Liver (tissue), 8 donors: ENCODE measurements at regions not wholly inside any gene's neighbourhood (a gene's known extent, or its start where the extent isn't known, plus 50 kb on each side); places are given as distances from the start of the nearest gene placed in this dataset.

Experiments
- DNase-seq: peaks from one replicate; pipeline ENCODE4 v3.0.0-alpha.2; 2017; ENCODE audit warnings: low spot score
- H3K27ac ChIP-seq, 2 donors: one replicate each; pipeline ENCODE4 v1.7.0; 2013; ENCODE audit warnings: inconsistent platforms in 2 of 2, low read length in 2 of 2, control low read depth in 1 of 2, low read depth in 1 of 2, mild to moderate bottlenecking in 1 of 2
- H3K27me3 ChIP-seq, 4 donors: one replicate each; pipeline versions ENCODE4 v1.6.1 to v1.7.0; 2013; ENCODE audit warnings: low read length in 3 of 4, inconsistent platforms in 1 of 4, mild to moderate bottlenecking in 1 of 4, moderate library complexity in 1 of 4; ENCODE audit not compliant: control insufficient read depth in 4 of 4, insufficient read depth in 4 of 4
- H3K36me3 ChIP-seq, 4 donors: one replicate each; pipeline versions ENCODE4 v1.6.1 to v1.7.0; 2013; ENCODE audit warnings: low read length in 3 of 4, mild to moderate bottlenecking in 3 of 4, low read depth in 1 of 4, moderate library complexity in 1 of 4; ENCODE audit not compliant: control insufficient read depth in 4 of 4, insufficient read depth in 3 of 4
- H3K4me1 ChIP-seq, 4 donors: one replicate each; pipeline versions ENCODE4 v1.6.1 to v1.7.0; 2013; ENCODE audit warnings: low read length in 3 of 4, mild to moderate bottlenecking in 3 of 4, moderate library complexity in 1 of 4; ENCODE audit not compliant: control insufficient read depth in 4 of 4, insufficient read depth in 4 of 4
- H3K4me3 ChIP-seq, 3 donors: one replicate each; pipeline versions ENCODE4 v1.6.1 to v1.7.0; 2013; ENCODE audit warnings: low read length in 3 of 3, control low read depth in 1 of 3, low read depth in 1 of 3, mild to moderate bottlenecking in 1 of 3
- H3K9ac ChIP-seq, 2 donors: one replicate each; pipeline ENCODE4 v1.7.0; 2013; ENCODE audit warnings: low read length in 2 of 2, mild to moderate bottlenecking in 2 of 2, moderate library complexity in 2 of 2, control low read depth in 1 of 2, low read depth in 1 of 2
- H3K9me3 ChIP-seq, 4 donors: one replicate each; pipeline versions ENCODE4 v1.6.1 to v1.7.0; 2013; ENCODE audit warnings: low read length in 3 of 4; ENCODE audit not compliant: control insufficient read depth in 4 of 4
- ATF3 ChIP-seq: IDR thresholded peaks from 2 replicates; pipeline ENCODE4 v1.6.1; 2016; ENCODE audit warnings: antibody characterized with exemption
- CTCF ChIP-seq: fragments of 150-350 bp; IDR thresholded peaks from 2 replicates; pipeline ENCODE4 v1.5.1; 2017; ENCODE audit warnings: improper control_type of control experiment, low read depth, low read length; ENCODE audit not compliant: missing input control
- EGR1 ChIP-seq, 2 donors: IDR thresholded peaks; 2 replicates each; pipeline ENCODE4 v1.6.1; 2016 to 2018; ENCODE audit warnings: antibody characterized with exemption in 2 of 2, low read depth in 2 of 2
- FOXA1 ChIP-seq: IDR thresholded peaks from 2 replicates; pipeline ENCODE4 v1.6.1; 2016; ENCODE audit warnings: antibody characterized with exemption
- FOXA2 ChIP-seq: IDR thresholded peaks from 2 replicates; pipeline ENCODE4 v1.6.1; 2016; ENCODE audit warnings: antibody characterized with exemption
- GABPA ChIP-seq, 2 donors: IDR thresholded peaks in 1 of 2; conservative IDR thresholded peaks in 1 of 2; 2 replicates each; pipeline ENCODE4 v1.6.1; 2016; ENCODE audit warnings: antibody characterized with exemption in 2 of 2, mild to moderate bottlenecking in 1 of 2, moderate library complexity in 1 of 2
- HNF4A ChIP-seq, 2 donors: conservative IDR thresholded peaks; 2 replicates each; pipeline ENCODE4 v1.6.1; 2016; ENCODE audit warnings: antibody characterized with exemption in 2 of 2, mild to moderate bottlenecking in 2 of 2
- HNF4G ChIP-seq: IDR thresholded peaks from 2 replicates; pipeline ENCODE4 v1.6.1; 2016; ENCODE audit warnings: antibody characterized with exemption
- JUND ChIP-seq, 2 donors: IDR thresholded peaks; 2 replicates each; pipeline ENCODE4 v1.6.1; 2016; ENCODE audit warnings: antibody characterized with exemption in 2 of 2
- MAX ChIP-seq: IDR thresholded peaks from 2 replicates; pipeline ENCODE4 v1.6.1; 2016; ENCODE audit warnings: antibody characterized with exemption
- NR2F2 ChIP-seq: IDR thresholded peaks from 2 replicates; pipeline ENCODE4 v1.6.1; 2016; ENCODE audit warnings: antibody characterized with exemption
- REST ChIP-seq: IDR thresholded peaks from 2 replicates; pipeline ENCODE4 v1.6.1; 2016; ENCODE audit warnings: antibody characterized with exemption, mild to moderate bottlenecking
- RXRA ChIP-seq, 2 donors: IDR thresholded peaks; 2 replicates each; pipeline ENCODE4 v1.6.1; 2017 to 2018; ENCODE audit warnings: antibody characterized with exemption in 2 of 2, mild to moderate bottlenecking in 1 of 2
- SP1 ChIP-seq: IDR thresholded peaks from 2 replicates; pipeline ENCODE4 v1.6.1; 2018; ENCODE audit warnings: antibody characterized with exemption, mild to moderate bottlenecking
- TAF1 ChIP-seq: conservative IDR thresholded peaks from 2 replicates; pipeline ENCODE4 v1.6.1; 2016; ENCODE audit warnings: antibody characterized with exemption, mild to moderate bottlenecking
- YY1 ChIP-seq: IDR thresholded peaks from 2 replicates; pipeline ENCODE4 v1.6.1; 2016; ENCODE audit warnings: antibody characterized with exemption, mild to moderate bottlenecking
- ZBTB33 ChIP-seq: IDR thresholded peaks from 2 replicates; pipeline ENCODE4 v1.6.1; 2016; ENCODE audit warnings: antibody characterized with exemption
- WGBS: extraction: QIAGEN DNeasy Blood & Tissue Kit; methylation state at CpG from one replicate; pipeline ENCODE4 v1.1.7; 2013; 5-methylcytosine and 5-hydroxymethylcytosine counted together
- donor health status: healthy.
- donor health status: healthy.
- donor health status: healthy.
- donor health status: healthy.
- donor health status: healthy.

- 71% methylated on average over 3 of the region's 3 CpGs for WGBS
- no peak overlapping the region for H3K9ac ChIP-seq
- no peaks in the 10 kb centered on the region for H3K4me1 ChIP-seq
- no peaks in the 10 kb centered on the region for H3K27me3 ChIP-seq
- no peak overlapping the region for H3K27ac ChIP-seq
- TF ChIP-seq JUND (IDR thresholded peaks at IDR 0.05) = no peak
- no peak for TF ChIP-seq GABPA (IDR thresholded peaks at IDR 0.05 in 1 of 2, conservative IDR thresholded peaks at IDR 0.05 in 1 of 2)
- no peak for TF ChIP-seq HNF4G
- no peak for TF ChIP-seq ATF3
- no peak for TF ChIP-seq CTCF
- TF ChIP-seq ZBTB33 = no peak
- no peak for TF ChIP-seq TAF1
- TF ChIP-seq FOXA1 = no peak
- no peak for TF ChIP-seq REST
- no peak for DNase-seq
- no peak overlapping the region for H3K4me3 ChIP-seq
- H3K36me3 ChIP-seq = no peaks in the 10 kb centered on the region
- no peaks in the 10 kb centered on the region for H3K9me3 ChIP-seq
Observed at GRCh38 chr2:193847130-193847529, 1652.4 kb upstream of the TMEFF2 start.

- Histone ChIP-seq H3K27me3 (no peaks in the 10 kb centered on the region), H3K36me3 (no peaks in the 10 kb centered on the region), H3K4me3 (no peak overlapping the region), H3K9ac (no peak overlapping the region), H3K27ac (no peak overlapping the region), H3K9me3 (no peaks in the 10 kb centered on the region), H3K4me1 (no peaks in the 10 kb centered on the region)
- WGBS = 44% methylated on average over 1 of the region's 1 CpG
- no peak for DNase-seq
- TF ChIP-seq HNF4A (conservative IDR thresholded peaks at IDR 0.05) (no peak), FOXA1 (no peak), EGR1 (IDR thresholded peaks at IDR 0.05; ENCODE audit: low read depth in 2 of 2) (no peak), SP1 (no peak), NR2F2 (no peak), RXRA (IDR thresholded peaks at IDR 0.05) (no peak), FOXA2 (no peak), ZBTB33 (no peak), GABPA (IDR thresholded peaks at IDR 0.05 in 1 of 2, conservative IDR thresholded peaks at IDR 0.05 in 1 of 2) (no peak), ATF3 (no peak), MAX (no peak), HNF4G (no peak), TAF1 (no peak), REST (no peak), YY1 (no peak)
Observed at GRCh38 chr2:193845604-193846003, 1650.9 kb upstream of the TMEFF2 start.
